HG03460 (cell line): ENCODE measurements at regions not wholly inside any gene's neighbourhood (a gene's known extent, or its start where the extent isn't known, plus 50 kb on each side); places are given as distances from the start of the nearest gene placed in this dataset.
"Not testable (repeated sequence)": the region's sequence is repeated elsewhere in the genome, so short reads cannot be mapped to it uniquely, and the experiment has no call there.

Source experiments
- ATAC-seq: cut with Tn5 transposase; IDR thresholded peaks from one replicate; pipeline ENCODE4 v1.9.1; 2021; ENCODE audit not compliant: unreplicated experiment

- ATAC-seq = no peak
These were observed 300.9 kb upstream of the G2E3 start for GRCh38 chr14:30257946-30258661.

- no peak for ATAC-seq
These were observed 297.9 kb upstream of the G2E3 start for GRCh38 chr14:30260833-30261607.

- ATAC-seq = no peak
These were observed 294.8 kb upstream of the G2E3 start for GRCh38 chr14:30264161-30264560.

- no peak for ATAC-seq
These were observed 292.7 kb upstream of the G2E3 start for GRCh38 chr14:30266290-30266689.

GRCh38 chr14:30267141-30267540 is 291.8 kb upstream of the G2E3 start:
- no peak for ATAC-seq

- ATAC-seq = peak; percentile 99
These were observed 288.5 kb upstream of the G2E3 start for GRCh38 chr14:30270200-30271161.

- ATAC-seq = no peak
These were observed 287.1 kb upstream of the G2E3 start for GRCh38 chr14:30271811-30272323.

GRCh38 chr14:30272848-30273832 is 285.8 kb upstream of the G2E3 start:
- ATAC-seq = no peak

GRCh38 chr14:30275604-30276003 is 283.4 kb upstream of the G2E3 start:
- no peak for ATAC-seq

- ATAC-seq = no peak
These were observed 281.7 kb upstream of the G2E3 start for GRCh38 chr14:30277268-30277667.

- ATAC-seq = not testable (repeated sequence)
These were observed 280.1 kb upstream of the G2E3 start for GRCh38 chr14:30278856-30279255.

- ATAC-seq = no peak
These were observed 275.0 kb upstream of the G2E3 start for GRCh38 chr14:30283822-30284446.

- no peak for ATAC-seq
These were observed 274.1 kb upstream of the G2E3 start for GRCh38 chr14:30284808-30285207.

GRCh38 chr14:30287579-30288445 is 271.1 kb upstream of the G2E3 start:
- no peak for ATAC-seq

- ATAC-seq = no peak
These were observed 269.0 kb upstream of the G2E3 start for GRCh38 chr14:30290001-30290400.

- ATAC-seq = no peak
These were observed 267.7 kb upstream of the G2E3 start for GRCh38 chr14:30291216-30291615.

- no peak for ATAC-seq
These were observed 266.4 kb upstream of the G2E3 start for GRCh38 chr14:30292541-30292940.

GRCh38 chr14:30295980-30296379 is 263.0 kb upstream of the G2E3 start:
- ATAC-seq = no peak
